Skeletal muscle satellite cell (primary cell): ENCODE measurements at regions not wholly inside any gene's neighbourhood (a gene's known extent, or its start where the extent isn't known, plus 50 kb on each side); places are given as distances from the start of the nearest gene placed in this dataset.

Source experiments
- H3K27me3 ChIP-seq: 2 replicates; pipeline ENCODE4 v1.7.0; 2013; ENCODE audit warnings: low read length; ENCODE audit not compliant: control insufficient read depth, insufficient read depth
- H3K36me3 ChIP-seq: 2 replicates; pipeline ENCODE4 v1.7.0; 2013; ENCODE audit warnings: mild to moderate bottlenecking, control low read depth, low read length; ENCODE audit not compliant: insufficient read depth
- H3K4me1 ChIP-seq: 2 replicates; pipeline ENCODE4 v1.7.0; 2013; ENCODE audit warnings: low read length; ENCODE audit not compliant: control insufficient read depth, insufficient read depth
- H3K4me2 ChIP-seq: 2 replicates; pipeline ENCODE4 v1.7.0; 2013; ENCODE audit warnings: mild to moderate bottlenecking, low read length
- H3K4me3 ChIP-seq: 2 replicates; pipeline ENCODE4 v1.7.0; 2013; ENCODE audit warnings: low read length
- H3K9ac ChIP-seq: 2 replicates; pipeline ENCODE4 v1.7.0; 2013; ENCODE audit warnings: mild to moderate bottlenecking, low read depth, low read length, moderate library complexity
- H3K9me3 ChIP-seq: replicated peaks from 2 replicates; pipeline ENCODE4 v1.7.0; 2013; ENCODE audit warnings: mild to moderate bottlenecking, control low read depth, low read length

- H3K9ac ChIP-seq = no peak overlapping the region
- H3K4me1 ChIP-seq = no peaks in the 10 kb centered on the region
- no peaks in the 10 kb centered on the region for H3K9me3 ChIP-seq
- H3K4me2 ChIP-seq = no peak overlapping the region
- H3K27me3 ChIP-seq = no peaks in the 10 kb centered on the region
- no peaks in the 10 kb centered on the region for H3K36me3 ChIP-seq
- no peak overlapping the region for H3K4me3 ChIP-seq
Observed at GRCh38 chr7:114317450-114318098, 97.0 kb upstream of the FOXP2 start.

- no peak overlapping the region for H3K9ac ChIP-seq
- no peaks in the 10 kb centered on the region for H3K4me1 ChIP-seq
- no peaks in the 10 kb centered on the region for H3K27me3 ChIP-seq
- H3K4me2 ChIP-seq = no peak overlapping the region
- no peaks in the 10 kb centered on the region for H3K36me3 ChIP-seq
- H3K9me3 ChIP-seq = no peaks in the 10 kb centered on the region
- no peak overlapping the region for H3K4me3 ChIP-seq
Observed at GRCh38 chr7:114312649-114313048, 102.0 kb upstream of the FOXP2 start.

- no peaks in the 10 kb centered on the region for H3K9me3 ChIP-seq
- no peak overlapping the region for H3K4me2 ChIP-seq
- H3K9ac ChIP-seq = no peak overlapping the region
- no peaks in the 10 kb centered on the region for H3K36me3 ChIP-seq
- H3K27me3 ChIP-seq = no peaks in the 10 kb centered on the region
- no peaks in the 10 kb centered on the region for H3K4me1 ChIP-seq
- H3K4me3 ChIP-seq = no peak overlapping the region
Observed at GRCh38 chr7:114310345-114311110, 104.1 kb upstream of the FOXP2 start.

GRCh38 chr7:114309729-114310128, 104.9 kb upstream of the FOXP2 start:
- no peaks in the 10 kb centered on the region for H3K9me3 ChIP-seq
- H3K4me1 ChIP-seq = no peaks in the 10 kb centered on the region
- no peaks in the 10 kb centered on the region for H3K27me3 ChIP-seq
- no peaks in the 10 kb centered on the region for H3K36me3 ChIP-seq
- H3K4me3 ChIP-seq = no peak overlapping the region
- no peak overlapping the region for H3K4me2 ChIP-seq
- H3K9ac ChIP-seq = no peak overlapping the region

- no peaks in the 10 kb centered on the region for H3K27me3 ChIP-seq
- H3K9ac ChIP-seq = no peak overlapping the region
- no peaks in the 10 kb centered on the region for H3K4me1 ChIP-seq
- no peak overlapping the region for H3K4me3 ChIP-seq
- H3K9me3 ChIP-seq = no peaks in the 10 kb centered on the region
- no peak overlapping the region for H3K4me2 ChIP-seq
- H3K36me3 ChIP-seq = no peaks in the 10 kb centered on the region
Observed at GRCh38 chr7:114303301-114303700, 111.3 kb upstream of the FOXP2 start.

- H3K27me3 ChIP-seq = no peaks in the 10 kb centered on the region
- H3K36me3 ChIP-seq = no peaks in the 10 kb centered on the region
- no peak overlapping the region for H3K4me2 ChIP-seq
- no peaks in the 10 kb centered on the region for H3K4me1 ChIP-seq
- no peak overlapping the region for H3K9ac ChIP-seq
- no peak overlapping the region for H3K4me3 ChIP-seq
- no peaks in the 10 kb centered on the region for H3K9me3 ChIP-seq
Observed at GRCh38 chr7:114302858-114303257, 111.8 kb upstream of the FOXP2 start.

- Histone ChIP-seq H3K4me1 (no peaks in the 10 kb centered on the region), H3K36me3 (no peaks in the 10 kb centered on the region), H3K9me3 (no peaks in the 10 kb centered on the region)
Observed at GRCh38 chr7:114298011-114298410, 116.6 kb upstream of the FOXP2 start.

GRCh38 chr7:114297121-114297520, 117.5 kb upstream of the FOXP2 start:
- Histone ChIP-seq H3K9me3 (no peaks in the 10 kb centered on the region), H3K27me3 (no peaks in the 10 kb centered on the region), H3K4me2 (no peak overlapping the region), H3K4me3 (no peak overlapping the region), H3K9ac (no peak overlapping the region), H3K36me3 (no peaks in the 10 kb centered on the region), H3K4me1 (no peaks in the 10 kb centered on the region)

More at GRCh38 chr7:114298011-114298410, 116.6 kb upstream of the FOXP2 start:
- Histone ChIP-seq H3K4me3 (no peak overlapping the region), H3K4me2 (no peak overlapping the region), H3K27me3 (no peaks in the 10 kb centered on the region), H3K9ac (no peak overlapping the region)

GRCh38 chr7:114295522-114295921, 119.1 kb upstream of the FOXP2 start:
- Histone ChIP-seq H3K9ac (no peak overlapping the region), H3K27me3 (no peaks in the 10 kb centered on the region), H3K36me3 (no peaks in the 10 kb centered on the region), H3K4me2 (no peak overlapping the region), H3K4me3 (no peak overlapping the region), H3K9me3 (no peaks in the 10 kb centered on the region), H3K4me1 (no peaks in the 10 kb centered on the region)

- Histone ChIP-seq H3K36me3 (no peaks in the 10 kb centered on the region), H3K9me3 (no peaks in the 10 kb centered on the region), H3K27me3 (no peaks in the 10 kb centered on the region), H3K4me1 (no peaks in the 10 kb centered on the region), H3K4me3 (no peak overlapping the region), H3K4me2 (no peak overlapping the region), H3K9ac (no peak overlapping the region)
Observed at GRCh38 chr7:114294036-114294435, 120.6 kb upstream of the FOXP2 start.

- Histone ChIP-seq H3K4me2 (no peak overlapping the region), H3K36me3 (no peaks in the 10 kb centered on the region), H3K9ac (no peak overlapping the region), H3K4me3 (no peak overlapping the region), H3K9me3 (no peaks in the 10 kb centered on the region), H3K27me3 (no peaks in the 10 kb centered on the region), H3K4me1 (no peaks in the 10 kb centered on the region)
Observed at GRCh38 chr7:114293289-114294012, 121.2 kb upstream of the FOXP2 start.
